HEK293T (cell line): ENCODE measurements at regions not wholly inside any gene's neighbourhood (a gene's known extent, or its start where the extent isn't known, plus 50 kb on each side); places are given as distances from the start of the nearest gene placed in this dataset.

Experiments used
- ARNT ChIP-seq: fragments of 450-650 bp; IDR thresholded peaks from 2 replicates; pipeline ENCODE4 v1.6.1; 2017; ENCODE audit warnings: mild to moderate bottlenecking
- BHLHE40 ChIP-seq: fragments of 450-650 bp; IDR thresholded peaks from 2 replicates; pipeline ENCODE4 v1.6.1; 2016; ENCODE audit warnings: mild to moderate bottlenecking, moderate library complexity, borderline replicate concordance
- FOXA1 ChIP-seq: fragments of 450-650 bp; IDR thresholded peaks from 2 replicates; pipeline ENCODE4 v1.6.1; 2016; ENCODE audit warnings: mild to moderate bottlenecking
- FOXK2 ChIP-seq: fragments of 450-650 bp; IDR thresholded peaks from 2 replicates; pipeline ENCODE4 v1.6.1; 2016; ENCODE audit warnings: mild to moderate bottlenecking
- FOXM1 ChIP-seq: fragments of 450-650 bp; IDR thresholded peaks from 2 replicates; pipeline ENCODE4 v1.6.1; 2017; ENCODE audit warnings: mild to moderate bottlenecking, borderline replicate concordance
- HDGF ChIP-seq: fragments of 450-650 bp; IDR thresholded peaks from 2 replicates; pipeline ENCODE4 v1.6.1; 2017; ENCODE audit warnings: antibody characterized with exemption, borderline replicate concordance
- L3MBTL2 ChIP-seq: fragments of 450-650 bp; conservative IDR thresholded peaks from 2 replicates; pipeline ENCODE4 v1.6.1; 2016; ENCODE audit warnings: mild to moderate bottlenecking
- LEF1 ChIP-seq: fragments of 450-650 bp; IDR thresholded peaks from 2 replicates; pipeline ENCODE4 v1.6.1; 2017; ENCODE audit warnings: mild to moderate bottlenecking, borderline replicate concordance
- NFRKB ChIP-seq: fragments of 450-650 bp; IDR thresholded peaks from 2 replicates; pipeline ENCODE4 v1.6.1; 2016; ENCODE audit warnings: mild to moderate bottlenecking, moderate library complexity
- SP1 ChIP-seq: fragments of 450-650 bp; IDR thresholded peaks from 2 replicates; pipeline ENCODE4 v1.6.1; 2017
- TARDBP ChIP-seq: fragments of 450-650 bp; IDR thresholded peaks from 2 replicates; pipeline ENCODE4 v1.6.1; 2016

DNA sequence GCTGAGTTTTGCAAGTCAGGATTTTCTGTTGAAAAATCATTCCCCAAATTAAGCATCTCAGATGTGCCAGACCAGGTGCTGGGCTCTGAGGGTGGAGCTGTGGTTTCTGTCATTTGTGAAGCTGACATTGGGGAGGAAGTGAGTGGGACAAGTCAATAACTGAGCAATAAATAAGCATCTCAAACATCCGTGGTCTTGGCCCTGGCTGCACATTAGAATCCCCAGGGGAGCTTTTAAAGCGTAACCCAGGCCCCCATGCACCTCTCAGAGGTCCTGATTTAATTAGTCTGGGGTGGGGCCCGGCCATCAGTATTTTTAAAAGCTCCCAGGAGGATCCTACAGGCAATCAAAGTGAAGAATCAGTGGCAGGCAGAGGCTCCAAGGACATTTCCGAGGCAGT lies 420.0 kb downstream of the MN1 start:
- TF ChIP-seq FOXA1 (no peak), SP1 (no peak), ARNT (no peak), NFRKB (no peak), L3MBTL2 (no peak), FOXK2 (no peak), LEF1 (no peak), BHLHE40 (no peak), TARDBP (no peak), FOXM1 (no peak), HDGF (no peak)
